ENCODE measurements at regions not wholly inside any gene's neighbourhood (a gene's known extent, or its start where the extent isn't known, plus 50 kb on each side); places are given as distances from the start of the nearest gene placed in this dataset.
"Not testable (repeated sequence)": the region's sequence is repeated elsewhere in the genome, so short reads cannot be mapped to it uniquely, and the experiment has no call there.

- peaks cover 3% of the 10 kb centered on the region for H3K9me3 ChIP-seq (ENCODE audit: severe bottlenecking)
- TF ChIP-seq, protein P1, sequence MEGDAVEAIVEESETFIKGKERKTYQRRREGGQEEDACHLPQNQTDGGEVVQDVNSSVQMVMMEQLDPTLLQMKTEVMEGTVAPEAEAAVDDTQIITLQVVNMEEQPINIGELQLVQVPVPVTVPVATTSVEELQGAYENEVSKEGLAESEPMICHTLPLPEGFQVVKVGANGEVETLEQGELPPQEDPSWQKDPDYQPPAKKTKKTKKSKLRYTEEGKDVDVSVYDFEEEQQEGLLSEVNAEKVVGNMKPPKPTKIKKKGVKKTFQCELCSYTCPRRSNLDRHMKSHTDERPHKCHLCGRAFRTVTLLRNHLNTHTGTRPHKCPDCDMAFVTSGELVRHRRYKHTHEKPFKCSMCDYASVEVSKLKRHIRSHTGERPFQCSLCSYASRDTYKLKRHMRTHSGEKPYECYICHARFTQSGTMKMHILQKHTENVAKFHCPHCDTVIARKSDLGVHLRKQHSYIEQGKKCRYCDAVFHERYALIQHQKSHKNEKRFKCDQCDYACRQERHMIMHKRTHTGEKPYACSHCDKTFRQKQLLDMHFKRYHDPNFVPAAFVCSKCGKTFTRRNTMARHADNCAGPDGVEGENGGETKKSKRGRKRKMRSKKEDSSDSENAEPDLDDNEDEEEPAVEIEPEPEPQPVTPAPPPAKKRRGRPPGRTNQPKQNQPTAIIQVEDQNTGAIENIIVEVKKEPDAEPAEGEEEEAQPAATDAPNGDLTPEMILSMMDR (IDR thresholded peaks at IDR 0.05; ENCODE audit: low read depth, low read length), result no peak
- H3K27me3 ChIP-seq (ENCODE audit: insufficient read depth, low read depth, severe bottlenecking), result no peaks in the 10 kb centered on the region
- DNase-seq, result no peak
- H3K4me3 ChIP-seq (ENCODE audit: low read depth, low read length), result no peak overlapping the region
- H3K36me3 ChIP-seq, result no peaks in the 10 kb centered on the region
- no peak overlapping the region for H3K27ac ChIP-seq
These were observed 695.1 kb upstream of the ACVR2A start for GRCh38 chr2:147149575-147150240.

DNA sequence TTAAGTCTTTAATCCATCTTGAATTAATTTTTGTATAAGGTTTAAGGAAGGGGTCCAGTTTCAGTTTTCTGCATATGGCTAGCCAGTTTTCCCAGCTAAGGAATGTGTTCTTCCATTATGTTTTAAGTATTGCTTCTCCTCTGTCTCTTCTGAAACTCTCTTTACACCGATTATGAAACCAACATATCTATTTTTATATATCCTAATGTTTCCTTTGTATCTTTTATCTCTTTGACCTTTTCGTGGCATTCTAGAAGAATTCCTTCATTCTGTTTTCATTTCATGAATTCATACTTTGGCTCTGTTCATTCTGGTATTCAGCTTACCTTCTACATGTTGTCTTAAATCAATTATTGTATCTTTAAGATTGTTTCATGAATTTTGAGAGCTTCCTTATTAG, 697.0 kb upstream of the ACVR2A start:
- Histone ChIP-seq H3K27ac (no peak overlapping the region), H3K36me3 (no peaks in the 10 kb centered on the region), H3K27me3 (ENCODE audit: insufficient read depth, low read depth, severe bottlenecking) (no peaks in the 10 kb centered on the region), H3K9me3 (ENCODE audit: severe bottlenecking) (peaks cover 3% of the 10 kb centered on the region), H3K4me3 (ENCODE audit: low read depth, low read length) (no peak overlapping the region)
- no peak for DNase-seq
- TF ChIP-seq, protein P1 (IDR thresholded peaks at IDR 0.05; ENCODE audit: low read depth, low read length), result no peak

- DNase-seq, result no peak
- TF ChIP-seq, protein P1 (IDR thresholded peaks at IDR 0.05; ENCODE audit: low read depth, low read length), result no peak
- no peak overlapping the region for H3K4me3 ChIP-seq (ENCODE audit: low read depth, low read length)
These were observed 702.9 kb upstream of the ACVR2A start for GRCh38 chr2:147141930-147142329.

GRCh38 chr2:147139732-147140131, 705.1 kb upstream of the ACVR2A start:
- H3K36me3 ChIP-seq; H3K4me3 ChIP-seq (ENCODE audit: low read depth, low read length); DNase-seq; H3K27ac ChIP-seq; H3K9me3 ChIP-seq (ENCODE audit: severe bottlenecking); H3K27me3 ChIP-seq (ENCODE audit: insufficient read depth, low read depth, severe bottlenecking): not testable (repeated sequence)

More at GRCh38 chr2:147141930-147142329, 702.9 kb upstream of the ACVR2A start:
- no peaks in the 10 kb centered on the region for H3K36me3 ChIP-seq
- H3K27ac ChIP-seq, result no peak overlapping the region
- no peaks in the 10 kb centered on the region for H3K9me3 ChIP-seq (ENCODE audit: severe bottlenecking)
- no peaks in the 10 kb centered on the region for H3K27me3 ChIP-seq (ENCODE audit: insufficient read depth, low read depth, severe bottlenecking)

- TF ChIP-seq, protein P1 (IDR thresholded peaks at IDR 0.05; ENCODE audit: low read depth, low read length), result no peak
- H3K36me3 ChIP-seq, result no peaks in the 10 kb centered on the region
These were observed 707.1 kb upstream of the ACVR2A start for GRCh38 chr2:147137711-147138110.

DNA sequence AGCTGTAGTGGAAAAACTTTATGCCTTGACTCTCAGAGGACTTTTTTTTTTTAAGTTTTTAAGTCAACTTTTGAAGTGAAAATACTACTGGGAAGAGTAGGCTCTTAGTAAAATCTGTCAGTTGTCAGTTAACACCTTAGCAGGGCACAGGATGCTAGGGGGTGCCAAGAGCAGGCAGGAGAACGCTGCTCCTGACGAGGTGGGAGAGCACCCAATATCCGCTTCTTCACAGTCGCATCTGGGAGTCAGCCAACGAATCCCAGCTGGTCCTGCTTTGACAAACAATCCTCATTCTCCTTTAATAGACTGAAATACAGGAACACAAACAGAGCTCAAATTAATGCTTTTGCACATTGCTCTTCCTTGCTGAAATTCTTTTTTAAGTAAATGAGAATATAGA, 709.5 kb upstream of the ACVR2A start:
- H3K27ac ChIP-seq, result no peak overlapping the region
- no peak overlapping the region for H3K4me3 ChIP-seq (ENCODE audit: low read depth, low read length)
- no peaks in the 10 kb centered on the region for H3K36me3 ChIP-seq
- no peak for DNase-seq
- TF ChIP-seq, protein P1 (IDR thresholded peaks at IDR 0.05; ENCODE audit: low read depth, low read length), result no peak
- H3K27me3 ChIP-seq (ENCODE audit: insufficient read depth, low read depth, severe bottlenecking), result no peaks in the 10 kb centered on the region
- H3K9me3 ChIP-seq (ENCODE audit: severe bottlenecking), result no peaks in the 10 kb centered on the region

More at GRCh38 chr2:147137711-147138110, 707.1 kb upstream of the ACVR2A start:
- Histone ChIP-seq H3K9me3 (ENCODE audit: severe bottlenecking) (no peaks in the 10 kb centered on the region), H3K4me3 (ENCODE audit: low read depth, low read length) (no peak overlapping the region), H3K27me3 (ENCODE audit: insufficient read depth, low read depth, severe bottlenecking) (no peaks in the 10 kb centered on the region), H3K27ac (no peak overlapping the region)
- no peak for DNase-seq

Data from WERI-Rb-1 (cell line).